ENCODE measurements at regions not wholly inside any gene's neighbourhood (a gene's known extent, or its start where the extent isn't known, plus 50 kb on each side); places are given as distances from the start of the nearest gene placed in this dataset.

DNA sequence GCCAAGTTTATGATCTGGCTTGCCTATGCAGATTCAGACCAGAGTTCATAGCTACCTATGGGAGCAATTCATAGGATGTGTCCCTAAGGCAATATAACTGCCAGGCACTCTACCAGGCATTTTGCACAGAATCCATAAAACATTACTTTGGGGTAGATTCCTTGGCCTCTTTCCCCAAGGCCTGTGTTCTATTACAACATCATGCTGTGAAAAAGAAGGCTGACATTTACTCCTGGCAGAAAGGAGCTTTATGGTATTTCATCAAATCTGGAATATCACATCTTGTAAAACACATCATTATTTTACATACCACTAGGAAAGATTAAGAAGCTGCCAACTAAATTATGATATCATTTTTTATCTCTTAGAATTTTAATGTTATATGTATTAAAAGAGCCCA lies 287.0 kb upstream of the MARCKS start:
- TF ChIP-seq CTCF (IDR thresholded peaks at IDR 0.05; ENCODE audit: insufficient read depth, low read depth, low read length) (no peak), EZH2 (IDR thresholded peaks at IDR 0.05; ENCODE audit: insufficient read depth, low read length) (no peak)
